Stimulated activated CD8-positive, alpha-beta memory T cell treated with anti-CD3 and anti-CD28 coated beads, Interleukin-15, amount 100 ng/mL, for 48 hours (primary cell): ENCODE measurements at regions not wholly inside any gene's neighbourhood (a gene's known extent, or its start where the extent isn't known, plus 50 kb on each side); places are given as distances from the start of the nearest gene placed in this dataset.
"Not testable (repeated sequence)": the region's sequence is repeated elsewhere in the genome, so short reads cannot be mapped to it uniquely, and the experiment has no call there.

Experiments
- DNase-seq, 2 donors: peaks; one replicate each; pipeline ENCODE4 v3.0.0-alpha.2; 2020; ENCODE audit warnings: low read depth in 2 of 2

- no peak for DNase-seq
Observed at GRCh38 chr6:102944475-102944874, 1551.0 kb downstream of the GRIK2 start.

GRCh38 chr6:102942206-102942605, 1548.7 kb downstream of the GRIK2 start:
- DNase-seq = no peak

GRCh38 chr6:102936959-102937358, 1543.5 kb downstream of the GRIK2 start:
- no peak for DNase-seq

GRCh38 chr6:102928109-102928508, 1534.6 kb downstream of the GRIK2 start:
- DNase-seq = no peak

- no peak for DNase-seq
Observed at GRCh38 chr6:102918161-102918560, 1524.7 kb downstream of the GRIK2 start.

GRCh38 chr6:102911571-102911970, 1518.1 kb downstream of the GRIK2 start:
- DNase-seq = no peak

GRCh38 chr6:102910701-102911139, 1517.2 kb downstream of the GRIK2 start:
- DNase-seq = not testable (repeated sequence)

- DNase-seq = no peak
Observed at GRCh38 chr6:102907181-102907580, 1513.7 kb downstream of the GRIK2 start.

GRCh38 chr6:102902471-102902870, 1509.0 kb downstream of the GRIK2 start:
- no peak for DNase-seq

- no peak for DNase-seq
Observed at GRCh38 chr6:102895683-102896082, 1502.2 kb downstream of the GRIK2 start.

- DNase-seq = no peak
Observed at GRCh38 chr6:102885165-102885564, 1491.7 kb downstream of the GRIK2 start.

- DNase-seq = no peak
Observed at GRCh38 chr6:102853249-102853955, 1459.9 kb downstream of the GRIK2 start.

- DNase-seq = no peak
Observed at GRCh38 chr6:102848796-102849195, 1455.3 kb downstream of the GRIK2 start.

GRCh38 chr6:102848210-102848609, 1454.7 kb downstream of the GRIK2 start:
- no peak for DNase-seq

GRCh38 chr6:102841060-102841459, 1447.6 kb downstream of the GRIK2 start:
- no peak for DNase-seq

GRCh38 chr6:102832021-102832420, 1438.5 kb downstream of the GRIK2 start:
- no peak for DNase-seq

- no peak for DNase-seq
Observed at GRCh38 chr6:102820098-102820497, 1426.6 kb downstream of the GRIK2 start.

GRCh38 chr6:102815207-102815606, 1421.7 kb downstream of the GRIK2 start:
- DNase-seq = no peak

GRCh38 chr6:102813489-102814275, 1420.2 kb downstream of the GRIK2 start:
- no peak for DNase-seq

GRCh38 chr6:102812242-102812641, 1418.7 kb downstream of the GRIK2 start:
- no peak for DNase-seq

- not testable (repeated sequence) for DNase-seq
Observed at GRCh38 chr6:102808944-102809505, 1415.5 kb downstream of the GRIK2 start.

GRCh38 chr6:102799051-102799450, 1405.5 kb downstream of the GRIK2 start:
- no peak for DNase-seq

GRCh38 chr6:102798636-102799035, 1405.1 kb downstream of the GRIK2 start:
- DNase-seq = no peak
